ENCODE measurements at regions not wholly inside any gene's neighbourhood (a gene's known extent, or its start where the extent isn't known, plus 50 kb on each side); places are given as distances from the start of the nearest gene placed in this dataset.

DNA sequence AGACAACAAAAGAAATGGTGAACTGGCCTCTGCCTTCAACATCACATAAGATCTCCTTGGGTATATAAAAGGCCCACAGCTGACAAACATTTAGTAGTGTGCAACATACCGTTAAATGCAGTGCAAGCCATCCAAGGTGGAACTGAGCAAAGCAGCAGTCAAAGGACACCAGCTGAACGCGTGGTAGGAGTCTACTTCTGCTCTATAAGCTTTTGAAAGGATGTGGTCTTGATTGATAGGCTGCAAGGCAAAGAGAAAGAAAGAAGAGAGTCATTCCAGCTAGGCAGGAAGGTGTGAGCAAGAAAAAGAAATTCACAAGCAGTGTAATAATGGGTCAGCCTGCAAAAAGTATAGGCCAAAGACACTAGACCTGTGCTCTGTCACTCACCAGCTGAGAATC, 356.3 kb downstream of the SATB2 start:
- no peaks in the 10 kb centered on the region for H3K4me1 ChIP-seq (replicated peaks in 1 of 2)
- no peak for DNase-seq
- TF ChIP-seq, protein P1, sequence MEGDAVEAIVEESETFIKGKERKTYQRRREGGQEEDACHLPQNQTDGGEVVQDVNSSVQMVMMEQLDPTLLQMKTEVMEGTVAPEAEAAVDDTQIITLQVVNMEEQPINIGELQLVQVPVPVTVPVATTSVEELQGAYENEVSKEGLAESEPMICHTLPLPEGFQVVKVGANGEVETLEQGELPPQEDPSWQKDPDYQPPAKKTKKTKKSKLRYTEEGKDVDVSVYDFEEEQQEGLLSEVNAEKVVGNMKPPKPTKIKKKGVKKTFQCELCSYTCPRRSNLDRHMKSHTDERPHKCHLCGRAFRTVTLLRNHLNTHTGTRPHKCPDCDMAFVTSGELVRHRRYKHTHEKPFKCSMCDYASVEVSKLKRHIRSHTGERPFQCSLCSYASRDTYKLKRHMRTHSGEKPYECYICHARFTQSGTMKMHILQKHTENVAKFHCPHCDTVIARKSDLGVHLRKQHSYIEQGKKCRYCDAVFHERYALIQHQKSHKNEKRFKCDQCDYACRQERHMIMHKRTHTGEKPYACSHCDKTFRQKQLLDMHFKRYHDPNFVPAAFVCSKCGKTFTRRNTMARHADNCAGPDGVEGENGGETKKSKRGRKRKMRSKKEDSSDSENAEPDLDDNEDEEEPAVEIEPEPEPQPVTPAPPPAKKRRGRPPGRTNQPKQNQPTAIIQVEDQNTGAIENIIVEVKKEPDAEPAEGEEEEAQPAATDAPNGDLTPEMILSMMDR (IDR thresholded peaks at IDR 0.05): no peak
- TF ChIP-seq POLR2A (IDR thresholded peaks at IDR 0.05): no peak
- intact Hi-C loops (cut with DNase I): no loop called here
- 84 to 89% (median 85%) methylated on average over 3 of the region's 3 CpGs for WGBS, 4 donors
- no peaks in the 10 kb centered on the region for H3K9me3 ChIP-seq (replicated peaks in 1 of 3)
- H3K27me3 ChIP-seq: no peaks in the 10 kb centered on the region
- no peak overlapping the region for H3K4me3 ChIP-seq
- H3K36me3 ChIP-seq (replicated peaks in 1 of 2): no peaks in the 10 kb centered on the region
- no peak overlapping the region for H3K27ac ChIP-seq

- H3K27ac ChIP-seq: no peak overlapping the region
- no peaks in the 10 kb centered on the region for H3K9me3 ChIP-seq (replicated peaks in 1 of 3)
- WGBS, 4 donors: 77 to 87% (median 83%) methylated on average over 4 of the region's 4 CpGs
- TF ChIP-seq, protein P1 (IDR thresholded peaks at IDR 0.05): no peak
- TF ChIP-seq POLR2A (IDR thresholded peaks at IDR 0.05): no peak
- H3K4me1 ChIP-seq (replicated peaks in 1 of 2): no peaks in the 10 kb centered on the region
- H3K27me3 ChIP-seq: no peaks in the 10 kb centered on the region
- DNase-seq: no peak
- H3K36me3 ChIP-seq (replicated peaks in 1 of 2): no peaks in the 10 kb centered on the region
- H3K4me3 ChIP-seq: no peak overlapping the region
- intact Hi-C loops (cut with DNase I): no loop called here
Observed at GRCh38 chr2:199100326-199101110, 357.2 kb downstream of the SATB2 start.

- no peaks in the 10 kb centered on the region for H3K27me3 ChIP-seq
- no peaks in the 10 kb centered on the region for H3K9me3 ChIP-seq (replicated peaks in 1 of 3)
- H3K4me1 ChIP-seq (replicated peaks in 1 of 2): no peaks in the 10 kb centered on the region
- H3K27ac ChIP-seq: no peak overlapping the region
- no peaks in the 10 kb centered on the region for H3K36me3 ChIP-seq (replicated peaks in 1 of 2)
- no peak for DNase-seq
- intact Hi-C loops (cut with DNase I): no loop called here
- no peak overlapping the region for H3K4me3 ChIP-seq
- TF ChIP-seq, protein P1 (IDR thresholded peaks at IDR 0.05): no peak
- no peak for TF ChIP-seq POLR2A (IDR thresholded peaks at IDR 0.05)
- 56 to 95% (median 87%) methylated on average over 1 to 2 of the region's 2 CpGs for WGBS, 4 donors
Observed at GRCh38 chr2:199092419-199092818, 365.3 kb downstream of the SATB2 start.

GRCh38 chr2:199085261-199085660, 372.5 kb downstream of the SATB2 start:
- TF ChIP-seq POLR2A (IDR thresholded peaks at IDR 0.05): no peak
- TF ChIP-seq, protein P1 (IDR thresholded peaks at IDR 0.05): no peak
- no peaks in the 10 kb centered on the region for H3K4me1 ChIP-seq (replicated peaks in 1 of 2)
- H3K9me3 ChIP-seq (replicated peaks in 1 of 3): no peaks in the 10 kb centered on the region
- no peaks in the 10 kb centered on the region for H3K36me3 ChIP-seq (replicated peaks in 1 of 2)
- no peaks in the 10 kb centered on the region for H3K27me3 ChIP-seq
- intact Hi-C loops (cut with DNase I): no loop called here
- no peak overlapping the region for H3K27ac ChIP-seq
- DNase-seq: no peak
- WGBS, 4 donors: 79 to 87% (median 82%) methylated on average over 5 of the region's 5 CpGs
- H3K4me3 ChIP-seq: no peak overlapping the region
